ENCODE measurements at regions not wholly inside any gene's neighbourhood (a gene's known extent, or its start where the extent isn't known, plus 50 kb on each side); places are given as distances from the start of the nearest gene placed in this dataset.
A peak's percentile ranks its signal among the peaks of the same experiment; 100 is the strongest.

GRCh38 chr1:184889166-184889565, 85.1 kb downstream of the NIBAN1 start:
- WGBS, 5 donors, result 73 to 93% (median 78%) methylated on average over 1 of the region's 1 CpG
- Histone ChIP-seq H3K9me3 (no peaks in the 10 kb centered on the region), H3K4me1 (peaks cover 7 to 77% (median 39%) of the 10 kb centered on the region in 4 donors), H3K36me3 (peaks cover 0 to 21% (median 14%) of the 10 kb centered on the region in 4 donors), H3K27ac (peak overlapping the region in 2 of 5 donors; percentile 56 to 70), H3K4me3 (no peak overlapping the region), H3K27me3 (no peaks in the 10 kb centered on the region)
- TF ChIP-seq EP300 (IDR thresholded peaks at IDR 0.05), result no peak
- TF ChIP-seq POLR2AphosphoS5 (IDR thresholded peaks at IDR 0.05), result no peak
- no peak for TF ChIP-seq POLR2A (IDR thresholded peaks at IDR 0.05)
- no peak for TF ChIP-seq CTCF (IDR thresholded peaks at IDR 0.05)
- no peak for DNase-seq
- intact Hi-C loops (cut with DNase I; ENCODE audit: low total_unique reads), result no loop called here

- peaks cover 0 to 16% (median 12%) of the 10 kb centered on the region in 4 donors for H3K36me3 ChIP-seq
- no peaks in the 10 kb centered on the region for H3K27me3 ChIP-seq
- intact Hi-C loops (cut with DNase I; ENCODE audit: low total_unique reads), result no loop called here
- H3K4me1 ChIP-seq, result peaks cover 7 to 79% (median 43%) of the 10 kb centered on the region in 4 donors
- H3K4me3 ChIP-seq, result no peak overlapping the region
- peak overlapping the region in 2 of 5 donors; percentile 27 to 85 for H3K27ac ChIP-seq
- TF ChIP-seq POLR2AphosphoS5 (IDR thresholded peaks at IDR 0.05), result no peak
- no peaks in the 10 kb centered on the region for H3K9me3 ChIP-seq
- peak in 1 of 2 donors; percentile 39 for DNase-seq
Measured at GRCh38 chr1:184888505-184888904, 85.8 kb downstream of the NIBAN1 start.

- 58 to 77% (median 65%) methylated on average over 10 of the region's 10 CpGs for WGBS, 5 donors
- intact Hi-C loops (cut with DNase I; ENCODE audit: low total_unique reads), result no loop called here
- DNase-seq, result no peak
- Histone ChIP-seq H3K36me3 (peaks cover 0 to 8% (median 4%) of the 10 kb centered on the region in 4 donors), H3K4me3 (no peak overlapping the region), H3K9me3 (no peaks in the 10 kb centered on the region), H3K27me3 (no peaks in the 10 kb centered on the region), H3K4me1 (peaks cover 4 to 89% (median 54%) of the 10 kb centered on the region in 4 donors), H3K27ac (peak overlapping the region in 4 of 5 donors; percentile 61 to 85 (median 74))
- TF ChIP-seq POLR2A (IDR thresholded peaks at IDR 0.05) (no peak), POLR2AphosphoS5 (IDR thresholded peaks at IDR 0.05) (no peak), CTCF (IDR thresholded peaks at IDR 0.05) (no peak), EP300 (IDR thresholded peaks at IDR 0.05) (no peak)
Measured at GRCh38 chr1:184882957-184883815, 91.1 kb downstream of the NIBAN1 start.

GRCh38 chr1:184881941-184882913, 92.1 kb downstream of the NIBAN1 start:
- Histone ChIP-seq H3K27ac (peak overlapping the region in 4 of 5 donors; percentile 61 to 85 (median 74)), H3K4me3 (no peak overlapping the region), H3K27me3 (no peaks in the 10 kb centered on the region), H3K9me3 (no peaks in the 10 kb centered on the region), H3K36me3 (peaks cover 0 to 8% (median 4%) of the 10 kb centered on the region in 4 donors), H3K4me1 (peaks cover 4 to 94% (median 61%) of the 10 kb centered on the region in 4 donors)
- intact Hi-C loops (cut with DNase I; ENCODE audit: low total_unique reads), result no loop called here
- WGBS, 5 donors, result 42 to 56% (median 50%) methylated on average over 9 of the region's 9 CpGs
- TF ChIP-seq CTCF (IDR thresholded peaks at IDR 0.05) (no peak), EP300 (IDR thresholded peaks at IDR 0.05) (peak; percentile 49), POLR2AphosphoS5 (IDR thresholded peaks at IDR 0.05) (peak in 2 of 3 donors; percentile 11 to 82), POLR2A (IDR thresholded peaks at IDR 0.05) (no peak)
- peak; percentile 35 to 52 for DNase-seq

All from stomach (tissue), 8 donors.